ENCODE measurements at regions not wholly inside any gene's neighbourhood (a gene's known extent, or its start where the extent isn't known, plus 50 kb on each side); places are given as distances from the start of the nearest gene placed in this dataset.

DNA sequence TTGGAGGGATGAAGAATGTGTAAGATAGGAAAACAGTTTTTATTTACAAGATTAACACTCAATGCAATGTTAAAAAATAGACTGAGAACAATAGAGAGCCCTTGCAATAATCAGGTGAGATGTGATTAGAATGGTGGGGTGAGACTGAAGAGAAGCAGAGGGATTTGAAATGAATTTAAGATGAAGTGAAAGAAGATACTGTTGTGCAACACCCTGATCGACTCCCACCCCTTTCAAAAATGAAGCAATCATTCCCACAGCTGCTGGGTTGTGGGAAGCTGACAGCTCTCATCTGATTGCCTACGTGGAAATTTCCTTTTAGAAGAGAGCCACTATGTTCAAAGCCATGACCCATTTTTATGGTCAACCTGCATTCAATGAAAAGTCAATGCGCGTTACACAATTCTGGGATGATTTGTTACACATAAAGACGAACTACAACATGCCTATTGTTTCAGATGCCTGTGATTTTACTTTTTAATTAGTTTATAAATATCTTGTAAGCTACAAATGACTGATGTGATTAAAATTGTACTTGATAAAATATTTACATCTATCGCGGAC lies 1374.8 kb downstream of the PCDH9 start:
- no peak for DNase-seq

DNA sequence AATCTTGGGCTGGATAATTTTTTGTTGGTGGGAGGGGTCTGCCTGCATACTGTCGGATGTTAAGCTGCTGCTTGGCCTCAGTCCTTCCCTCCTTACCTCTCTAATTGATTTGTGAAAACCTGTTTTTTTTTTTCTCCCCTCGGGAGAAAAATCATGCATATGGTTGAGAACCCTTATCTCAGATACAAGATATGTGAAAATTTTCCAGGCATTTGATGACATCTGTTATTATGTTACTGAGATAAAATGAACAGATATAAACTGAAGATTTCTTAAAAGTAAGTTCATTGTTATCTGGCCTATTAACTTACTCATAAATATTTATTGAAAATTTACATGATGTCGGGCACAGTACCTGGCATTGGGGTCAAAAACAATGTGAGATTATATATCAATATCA lies 1375.7 kb downstream of the PCDH9 start:
- no peaks in the 10 kb centered on the region for H3K9me3 ChIP-seq (replicated peaks in 1 of 3)
- DNase-seq = no peak
- WGBS, 4 donors = 68 to 79% (median 77%) methylated on average over 3 of the region's 3 CpGs
- no peaks in the 10 kb centered on the region for H3K36me3 ChIP-seq (replicated peaks in 1 of 2)
- no peak for TF ChIP-seq POLR2A (IDR thresholded peaks at IDR 0.05)
- TF ChIP-seq, protein P1, sequence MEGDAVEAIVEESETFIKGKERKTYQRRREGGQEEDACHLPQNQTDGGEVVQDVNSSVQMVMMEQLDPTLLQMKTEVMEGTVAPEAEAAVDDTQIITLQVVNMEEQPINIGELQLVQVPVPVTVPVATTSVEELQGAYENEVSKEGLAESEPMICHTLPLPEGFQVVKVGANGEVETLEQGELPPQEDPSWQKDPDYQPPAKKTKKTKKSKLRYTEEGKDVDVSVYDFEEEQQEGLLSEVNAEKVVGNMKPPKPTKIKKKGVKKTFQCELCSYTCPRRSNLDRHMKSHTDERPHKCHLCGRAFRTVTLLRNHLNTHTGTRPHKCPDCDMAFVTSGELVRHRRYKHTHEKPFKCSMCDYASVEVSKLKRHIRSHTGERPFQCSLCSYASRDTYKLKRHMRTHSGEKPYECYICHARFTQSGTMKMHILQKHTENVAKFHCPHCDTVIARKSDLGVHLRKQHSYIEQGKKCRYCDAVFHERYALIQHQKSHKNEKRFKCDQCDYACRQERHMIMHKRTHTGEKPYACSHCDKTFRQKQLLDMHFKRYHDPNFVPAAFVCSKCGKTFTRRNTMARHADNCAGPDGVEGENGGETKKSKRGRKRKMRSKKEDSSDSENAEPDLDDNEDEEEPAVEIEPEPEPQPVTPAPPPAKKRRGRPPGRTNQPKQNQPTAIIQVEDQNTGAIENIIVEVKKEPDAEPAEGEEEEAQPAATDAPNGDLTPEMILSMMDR (IDR thresholded peaks at IDR 0.05) = no peak
- intact Hi-C loops (cut with DNase I) = no loop called here
- no peaks in the 10 kb centered on the region for H3K4me1 ChIP-seq (replicated peaks in 1 of 2)
- H3K4me3 ChIP-seq = no peak overlapping the region
- H3K27ac ChIP-seq = no peak overlapping the region
- no peaks in the 10 kb centered on the region for H3K27me3 ChIP-seq

More for the DNA sequence above, 1374.8 kb downstream of the PCDH9 start:
- Histone ChIP-seq H3K4me3 (no peak overlapping the region), H3K4me1 (replicated peaks in 1 of 2) (no peaks in the 10 kb centered on the region), H3K9me3 (replicated peaks in 1 of 3) (no peaks in the 10 kb centered on the region), H3K27me3 (no peaks in the 10 kb centered on the region), H3K27ac (no peak overlapping the region), H3K36me3 (replicated peaks in 1 of 2) (no peaks in the 10 kb centered on the region)
- intact Hi-C loops (cut with DNase I) = no loop called here
- TF ChIP-seq, protein P1 (IDR thresholded peaks at IDR 0.05) = no peak
- no peak for TF ChIP-seq POLR2A (IDR thresholded peaks at IDR 0.05)
- 73 to 78% (median 76%) methylated on average over 7 of the region's 7 CpGs for WGBS, 4 donors

DNA sequence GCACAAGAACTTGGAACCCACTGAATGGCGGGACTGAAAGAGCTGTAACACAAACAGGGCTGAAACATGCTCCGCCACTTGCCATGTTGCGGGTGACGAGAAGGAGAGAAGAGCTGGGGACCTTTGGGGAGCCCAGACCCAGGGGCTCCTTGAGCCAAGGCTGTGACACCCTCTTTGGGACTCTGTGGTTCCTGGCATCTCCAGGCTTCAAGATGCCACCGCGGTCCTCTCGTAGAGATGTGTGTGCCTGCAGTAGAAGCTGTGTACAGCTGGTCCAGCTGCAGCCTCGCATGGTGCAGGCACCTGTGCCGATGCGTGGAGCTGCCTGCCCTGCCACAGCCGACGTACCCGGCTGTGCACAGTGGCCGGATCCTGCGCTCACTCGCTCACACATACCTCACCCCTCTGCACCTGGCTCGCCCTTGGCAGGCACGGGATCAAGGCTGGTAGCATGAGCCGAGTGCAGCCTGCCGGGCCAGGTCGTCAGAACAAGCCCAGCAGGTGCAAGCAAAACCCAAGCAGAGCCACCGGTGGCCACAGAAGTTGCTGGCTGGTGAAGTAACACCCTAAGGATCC lies 1385.8 kb downstream of the PCDH9 start:
- 87 to 97% (median 91%) methylated on average over 7 to 22 of the region's 22 CpGs for WGBS, 4 donors

DNA sequence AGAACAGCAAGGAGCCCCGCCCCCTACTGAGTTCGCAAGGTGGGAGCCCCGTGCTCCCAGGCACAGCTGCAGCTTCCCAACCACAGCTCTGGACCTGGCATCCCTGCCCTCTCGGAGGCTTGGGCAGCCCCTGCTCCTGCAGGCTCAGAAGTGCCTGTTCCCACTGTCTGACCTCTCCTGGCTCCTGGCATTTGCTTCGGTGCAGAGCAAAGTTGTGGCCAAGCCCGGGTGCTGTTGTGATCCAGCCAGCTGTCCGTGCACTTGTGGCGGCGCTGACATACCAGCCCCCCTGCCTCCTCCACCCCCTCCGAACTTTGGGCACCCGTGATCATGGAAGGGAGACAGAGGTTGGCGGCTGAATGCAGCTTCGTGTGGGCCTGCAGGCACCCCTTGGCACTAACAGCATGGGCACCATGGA lies 1386.8 kb downstream of the PCDH9 start:
- DNase-seq = no peak
- no peaks in the 10 kb centered on the region for H3K36me3 ChIP-seq (replicated peaks in 1 of 2)
- 76 to 90% (median 83%) methylated on average over 5 to 13 of the region's 13 CpGs for WGBS, 4 donors
- no peak overlapping the region for H3K4me3 ChIP-seq
- TF ChIP-seq POLR2A (IDR thresholded peaks at IDR 0.05) = no peak
- TF ChIP-seq, protein P1 (IDR thresholded peaks at IDR 0.05) = no peak
- H3K27me3 ChIP-seq = no peaks in the 10 kb centered on the region
- H3K27ac ChIP-seq = no peak overlapping the region
- no peaks in the 10 kb centered on the region for H3K4me1 ChIP-seq (replicated peaks in 1 of 2)
- H3K9me3 ChIP-seq (replicated peaks in 1 of 3) = no peaks in the 10 kb centered on the region
- intact Hi-C loops (cut with DNase I) = no loop called here

More for the DNA sequence above, 1385.8 kb downstream of the PCDH9 start:
- TF ChIP-seq, protein P1 (IDR thresholded peaks at IDR 0.05) = no peak
- no peak for TF ChIP-seq POLR2A (IDR thresholded peaks at IDR 0.05)
- no peak overlapping the region for H3K27ac ChIP-seq
- H3K4me1 ChIP-seq (replicated peaks in 1 of 2) = no peaks in the 10 kb centered on the region
- no peaks in the 10 kb centered on the region for H3K9me3 ChIP-seq (replicated peaks in 1 of 3)
- H3K27me3 ChIP-seq = no peaks in the 10 kb centered on the region
- no peak for DNase-seq
- intact Hi-C loops (cut with DNase I) = no loop called here
- H3K4me3 ChIP-seq = no peak overlapping the region
- no peaks in the 10 kb centered on the region for H3K36me3 ChIP-seq (replicated peaks in 1 of 2)
